Endothelial cell of umbilical vein (primary cell): ENCODE measurements at regions not wholly inside any gene's neighbourhood (a gene's known extent, or its start where the extent isn't known, plus 50 kb on each side); places are given as distances from the start of the nearest gene placed in this dataset.

Experiments used
- BruUV-seq: library from RNA; stranded (reverse); fragments of 400-500 nt; replicated peaks from 2 replicates; lab custom pipeline; 2021; lab: Mats Ljungman, UMichigan
- CTCF ChIA-PET: fragments of 300-600, 350-600 bp; sonication (Branson Sonifier 250); formaldehyde crosslinking; loops from one replicate; lab custom pipeline; 2021; ENCODE audit warnings: antibody characterized with exemption, inconsistent platforms; lab: Charles Lee
- POLR2A ChIA-PET: fragments of 300-600, 350-600 bp; sonication (Branson Sonifier 250); formaldehyde crosslinking; loops from one replicate; lab custom pipeline; 2021; ENCODE audit warnings: antibody characterized with exemption, inconsistent platforms; lab: Charles Lee
- DNase-seq: peaks from one replicate; pipeline ENCODE4 v3.0.0-alpha.2; 2011; ENCODE audit warnings: low read depth, low spot score
- FAIRE-seq: peaks from 2 replicates; lab custom pipeline; 2011; peaks lifted over from hg19 to GRCh38; lab: Jason Lieb, UNC
- H2AFZ ChIP-seq: 2 replicates; pipeline ENCODE4 v1.6.0; 2012; ENCODE audit warnings: low read depth, low read length, control low read depth, inconsistent platforms
- H3K27ac ChIP-seq: 2 replicates; pipeline ENCODE4 v1.5.1; 2011; ENCODE audit warnings: low read depth, mild to moderate bottlenecking, control low read depth, low read length, moderate library complexity; ENCODE audit not compliant: insufficient read depth
- H3K27me3 ChIP-seq, 2 experiments: 2 replicates each; pipeline versions ENCODE4 v1.6.0 to v1.6.1; 2011; ENCODE audit warnings: low read length in 2 of 2, mixed read lengths in 1 of 2; ENCODE audit not compliant: control insufficient read depth in 2 of 2, insufficient read depth in 2 of 2
- H3K36me3 ChIP-seq, 2 experiments: 2 replicates in 1 of 2; 3 replicates in 1 of 2; pipeline ENCODE4 v1.5.1; 2011; ENCODE audit warnings: low read length in 2 of 2, mild to moderate bottlenecking in 1 of 2, moderate library complexity in 1 of 2; ENCODE audit not compliant: control insufficient read depth in 2 of 2, insufficient read depth in 2 of 2; ENCODE audit errors: extremely low read depth in 1 of 2
- H3K4me1 ChIP-seq: 3 replicates; pipeline ENCODE4 v1.5.1; 2011; ENCODE audit warnings: mild to moderate bottlenecking, low read length; ENCODE audit not compliant: control insufficient read depth, insufficient read depth; ENCODE audit errors: extremely low read depth
- H3K4me2 ChIP-seq: 2 replicates; pipeline ENCODE4 v1.6.1; 2011; ENCODE audit warnings: low read length, control low read depth, mixed read lengths; ENCODE audit not compliant: insufficient read depth
- H3K4me3 ChIP-seq, 3 experiments: fragments of 200-600 bp in 1 of 3; sonication (generic), shearing (Covaris generic) in 1 of 3; replicated peaks in 1 of 3; 2 replicates each; pipeline ENCODE4 v1.5.1; 2011 to 2016; ENCODE audit warnings: control low read depth in 3 of 3, low read length in 3 of 3, mild to moderate bottlenecking in 2 of 3, inconsistent platforms in 1 of 3, low read depth in 1 of 3, moderate library complexity in 1 of 3; ENCODE audit not compliant: insufficient read depth in 1 of 3
- H3K79me2 ChIP-seq: 2 replicates; pipeline ENCODE4 v1.6.0; 2012; ENCODE audit warnings: low read length, inconsistent platforms; ENCODE audit not compliant: control insufficient read depth, insufficient read depth
- H3K9ac ChIP-seq: replicated peaks from 2 replicates; pipeline ENCODE3; 2011; ENCODE audit warnings: low read length, control low read depth; ENCODE audit not compliant: insufficient read depth; ENCODE audit errors: extremely low read depth
- H3K9me1 ChIP-seq: replicated peaks from 3 replicates; pipeline ENCODE4 v1.6.0; 2011; ENCODE audit warnings: mild to moderate bottlenecking, low read length; ENCODE audit not compliant: control insufficient read depth, insufficient read depth; ENCODE audit errors: extremely low read depth
- H3K9me3 ChIP-seq: replicated peaks from 2 replicates; pipeline ENCODE4 v1.5.1; 2012; ENCODE audit warnings: low read length, inconsistent platforms; ENCODE audit not compliant: control insufficient read depth, insufficient read depth
- H4K20me1 ChIP-seq: replicated peaks from 2 replicates; pipeline ENCODE3; 2011; ENCODE audit warnings: mild to moderate bottlenecking, low read length; ENCODE audit not compliant: control insufficient read depth, insufficient read depth; ENCODE audit errors: extremely low read depth
- CTCF ChIP-seq, 2 donors: IDR thresholded peaks; 1 replicate in 1 of 2; 2 replicates in 1 of 2; pipeline ENCODE4 v1.5.1; 2011; ENCODE audit warnings: low read length in 2 of 2, mild to moderate bottlenecking in 2 of 2, moderate library complexity in 2 of 2, control low read depth in 1 of 2, inconsistent platforms in 1 of 2, low read depth in 1 of 2; ENCODE audit not compliant: insufficient read depth in 1 of 2; ENCODE audit errors: extremely low read depth in 1 of 2
- EZH2 ChIP-seq: IDR thresholded peaks from 2 replicates; pipeline ENCODE4 v1.6.1; 2012; ENCODE audit warnings: borderline replicate concordance, low read depth, mild to moderate bottlenecking, moderate library complexity, low read length, inconsistent platforms; ENCODE audit not compliant: severe bottlenecking
- FOS ChIP-seq: IDR thresholded peaks from 2 replicates; pipeline ENCODE4 v1.6.1; 2011; ENCODE audit warnings: mild to moderate bottlenecking, low read length, moderate library complexity, borderline replicate concordance; ENCODE audit not compliant: insufficient read depth
- GATA2 ChIP-seq: IDR thresholded peaks from 2 replicates; pipeline ENCODE4 v1.7.0; 2011; ENCODE audit warnings: low read depth, mild to moderate bottlenecking, moderate library complexity, mixed read lengths, low read length; ENCODE audit not compliant: insufficient read length, insufficient read depth
- JUN ChIP-seq: IDR thresholded peaks from 2 replicates; pipeline ENCODE4 v1.6.1; 2011; ENCODE audit warnings: borderline replicate concordance, low read depth; ENCODE audit not compliant: insufficient read length, insufficient read depth
- MAX ChIP-seq: IDR thresholded peaks from 2 replicates; pipeline ENCODE4 v1.6.1; 2011; ENCODE audit not compliant: insufficient read depth, insufficient read length
- MYC ChIP-seq: IDR thresholded peaks from one replicate; pipeline ENCODE4 v1.6.1; 2011; ENCODE audit warnings: mild to moderate bottlenecking, low read depth, low read length
- POLR2A ChIP-seq: IDR thresholded peaks from 2 replicates; pipeline ENCODE4 v1.6.1; 2012; ENCODE audit warnings: low read depth, mild to moderate bottlenecking, control low read depth, low read length
- POLR2AphosphoS5 ChIP-seq: IDR thresholded peaks from 2 replicates; pipeline ENCODE4 v1.6.1; 2012; ENCODE audit warnings: low read depth, mild to moderate bottlenecking, control low read depth, low read length, moderate library complexity; ENCODE audit not compliant: insufficient read depth
- dilution Hi-C: fragments of 300-500 bp; cut with MboI; formaldehyde crosslinking; loops from one replicate; pipeline ENCODE4 v1.15.0; 2019; ENCODE audit warnings: low sequenced_read_pairs; ENCODE audit not compliant: extremely low pct_ligation_motif_present
- intact Hi-C: fragments of 100-400 bp; cut with micrococcal nuclease; formaldehyde crosslinking; loops from one replicate; pipeline ENCODE4 v1.10.0; 2022

- Histone ChIP-seq H3K27me3 (no peaks in the 10 kb centered on the region), H3K79me2 (no peaks in the 10 kb centered on the region), H3K4me3 (no peak overlapping the region), H3K9me1 (no peaks in the 10 kb centered on the region), H2AFZ (no peak overlapping the region), H3K27ac (no peak overlapping the region), H3K4me2 (no peak overlapping the region), H3K9ac (no peak overlapping the region), H3K4me1 (no peaks in the 10 kb centered on the region), H3K36me3 (no peaks in the 10 kb centered on the region), H3K9me3 (peaks cover 2% of the 10 kb centered on the region), H4K20me1 (no peaks in the 10 kb centered on the region)
- TF ChIP-seq POLR2A (no peak), FOS (no peak), GATA2 (no peak), MYC (no peak), JUN (no peak), EZH2 (no peak), MAX (no peak), CTCF (IDR thresholded peaks at IDR 0.05; ENCODE audit: extremely low read depth in 1 of 2, insufficient read depth in 1 of 2, low read depth in 1 of 2, low read length in 2 of 2) (no peak), POLR2AphosphoS5 (no peak)
- ChIA-PET CTCF (no interaction called here), POLR2A (no interaction called here)
- dilution Hi-C loops: no loop called here
- no peak for DNase-seq
- intact Hi-C loops: no loop called here
- BruUV-seq: no TSS peak
- no peak for FAIRE-seq
Observed at GRCh38 chr6:51466427-51466826, 621.0 kb downstream of the PKHD1 start.
